Activated B cell treated with CpG ODN at 0.5 μM for 24 hours (primary cell): ENCODE measurements at regions not wholly inside any gene's neighbourhood (a gene's known extent, or its start where the extent isn't known, plus 50 kb on each side); places are given as distances from the start of the nearest gene placed in this dataset.

Source experiments
- ATAC-seq: fragments of 200-7000 bp; cut with Tn5 transposase; one replicate; pipeline ENCODE4 v1.10.0; 2021; ENCODE audit warnings: low read depth, mild to moderate bottlenecking, moderate library complexity
- CTCF ChIA-PET: fragments of 350-600 bp; sonication (Branson Sonifier 250); formaldehyde crosslinking; loops from one replicate; lab custom pipeline; 2021; ENCODE audit warnings: antibody characterized with exemption; lab: Charles Lee
- POLR2A ChIA-PET: fragments of 350-600 bp; sonication (Branson Sonifier 250); formaldehyde crosslinking; loops from one replicate; lab custom pipeline; 2021; ENCODE audit warnings: antibody characterized with exemption; lab: Charles Lee
- DNase-seq: peaks from one replicate; pipeline ENCODE4 v3.0.0; 2022
- H3K27ac Mint-ChIP-seq: one replicate; pipeline ENCODE4 v1.8.0; 2020; ENCODE audit warnings: mixed read lengths
- H3K27me3 Mint-ChIP-seq: one replicate; pipeline ENCODE4 v1.8.0; 2021; ENCODE audit warnings: mixed read lengths
- H3K36me3 Mint-ChIP-seq: one replicate; pipeline ENCODE4 v1.8.0; 2021; ENCODE audit warnings: low read depth, mixed read lengths
- H3K4me1 Mint-ChIP-seq: one replicate; pipeline ENCODE4 v1.8.0; 2021; ENCODE audit warnings: mixed read lengths
- H3K4me3 Mint-ChIP-seq: one replicate; pipeline ENCODE4 v1.8.0; 2020; ENCODE audit warnings: mild to moderate bottlenecking, mixed read lengths
- H3K9me3 Mint-ChIP-seq: one replicate; pipeline ENCODE4 v1.8.0; 2020; ENCODE audit warnings: mixed read lengths
- intact Hi-C: fragments of 100-400 bp; cut with micrococcal nuclease; formaldehyde crosslinking; loops from one replicate; pipeline ENCODE4 v1.15.1; 2024
- TF ChIP-seq, protein P1 (sequence below): fragments of 200-600 bp; IDR thresholded peaks from one replicate; pipeline ENCODE4 v1.8.0; 2022; ENCODE audit warnings: antibody characterized with exemption, mild to moderate bottlenecking

- ATAC-seq = no peak
- H3K27ac Mint-ChIP-seq = no peak overlapping the region
Measured at GRCh38 chr2:124967325-124967724, 942.2 kb downstream of the CNTNAP5 start.

GRCh38 chr2:124970030-124970429, 944.9 kb downstream of the CNTNAP5 start:
- ATAC-seq (no peak), DNase-seq (no peak)
- Mint-ChIP-seq H3K27ac (no peak overlapping the region), H3K4me3 (no peak overlapping the region), H3K36me3 (no peaks in the 10 kb centered on the region), H3K4me1 (no peaks in the 10 kb centered on the region), H3K9me3 (peaks cover 2% of the 10 kb centered on the region), H3K27me3 (no peaks in the 10 kb centered on the region)
- ChIA-PET CTCF (no interaction called here), POLR2A (no interaction called here)
- TF ChIP-seq, protein P1, sequence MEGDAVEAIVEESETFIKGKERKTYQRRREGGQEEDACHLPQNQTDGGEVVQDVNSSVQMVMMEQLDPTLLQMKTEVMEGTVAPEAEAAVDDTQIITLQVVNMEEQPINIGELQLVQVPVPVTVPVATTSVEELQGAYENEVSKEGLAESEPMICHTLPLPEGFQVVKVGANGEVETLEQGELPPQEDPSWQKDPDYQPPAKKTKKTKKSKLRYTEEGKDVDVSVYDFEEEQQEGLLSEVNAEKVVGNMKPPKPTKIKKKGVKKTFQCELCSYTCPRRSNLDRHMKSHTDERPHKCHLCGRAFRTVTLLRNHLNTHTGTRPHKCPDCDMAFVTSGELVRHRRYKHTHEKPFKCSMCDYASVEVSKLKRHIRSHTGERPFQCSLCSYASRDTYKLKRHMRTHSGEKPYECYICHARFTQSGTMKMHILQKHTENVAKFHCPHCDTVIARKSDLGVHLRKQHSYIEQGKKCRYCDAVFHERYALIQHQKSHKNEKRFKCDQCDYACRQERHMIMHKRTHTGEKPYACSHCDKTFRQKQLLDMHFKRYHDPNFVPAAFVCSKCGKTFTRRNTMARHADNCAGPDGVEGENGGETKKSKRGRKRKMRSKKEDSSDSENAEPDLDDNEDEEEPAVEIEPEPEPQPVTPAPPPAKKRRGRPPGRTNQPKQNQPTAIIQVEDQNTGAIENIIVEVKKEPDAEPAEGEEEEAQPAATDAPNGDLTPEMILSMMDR = no peak
- intact Hi-C loops = no loop called here

More at GRCh38 chr2:124967325-124967724, 942.2 kb downstream of the CNTNAP5 start:
- ChIA-PET POLR2A (no interaction called here), CTCF (no interaction called here)
- H3K4me3 Mint-ChIP-seq = no peak overlapping the region
- H3K36me3 Mint-ChIP-seq = no peaks in the 10 kb centered on the region
- no peaks in the 10 kb centered on the region for H3K27me3 Mint-ChIP-seq
- H3K4me1 Mint-ChIP-seq = no peaks in the 10 kb centered on the region
- intact Hi-C loops = no loop called here
- no peaks in the 10 kb centered on the region for H3K9me3 Mint-ChIP-seq
- TF ChIP-seq, protein P1 = no peak
- DNase-seq = no peak

DNA sequence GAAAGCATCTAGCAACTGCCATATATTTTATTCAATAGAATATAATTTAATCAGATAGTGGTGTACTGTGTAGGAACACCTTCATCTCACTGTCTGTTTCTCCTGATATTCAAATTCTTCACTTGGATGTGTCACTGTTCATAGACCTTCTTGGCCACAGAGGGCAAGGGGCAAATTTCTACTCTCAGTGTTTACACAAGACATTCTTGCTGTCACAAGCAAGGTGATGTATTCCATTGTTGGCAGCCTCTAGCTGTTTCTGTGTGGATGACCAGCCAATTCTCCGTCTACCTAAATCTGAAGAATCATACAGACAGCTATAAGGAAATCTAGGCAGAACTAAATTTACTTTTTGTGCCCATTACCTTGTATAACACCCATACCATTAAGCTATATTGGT, 948.3 kb downstream of the CNTNAP5 start:
- Mint-ChIP-seq H3K27ac (no peak overlapping the region), H3K9me3 (peaks cover 2% of the 10 kb centered on the region), H3K36me3 (no peaks in the 10 kb centered on the region), H3K4me1 (no peaks in the 10 kb centered on the region), H3K27me3 (no peaks in the 10 kb centered on the region), H3K4me3 (no peak overlapping the region)
- TF ChIP-seq, protein P1 = no peak
- ChIA-PET CTCF (no interaction called here), POLR2A (no interaction called here)
- intact Hi-C loops = no loop called here
- ATAC-seq (no peak), DNase-seq (no peak)

DNA sequence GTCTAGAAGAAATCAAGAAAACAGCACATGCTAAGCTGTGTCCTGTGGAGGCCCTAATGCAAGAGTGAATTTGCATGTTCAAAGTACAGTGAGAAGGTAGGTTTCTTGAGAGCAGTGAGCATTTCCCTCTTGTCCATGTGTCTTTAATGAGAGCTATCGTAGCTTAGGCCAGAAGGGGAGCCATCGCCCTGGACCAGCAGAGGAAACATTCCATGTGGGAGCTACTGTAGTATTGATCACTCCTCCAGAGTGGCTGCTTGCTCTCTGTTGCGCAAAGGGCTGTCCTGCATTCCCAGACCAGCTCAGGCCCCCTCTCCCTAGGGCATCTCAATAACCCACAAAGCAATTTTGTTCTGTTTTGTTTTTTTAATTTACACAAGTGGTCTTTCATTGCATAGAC, 950.1 kb downstream of the CNTNAP5 start:
- ATAC-seq (no peak), DNase-seq (no peak)
- TF ChIP-seq, protein P1 = no peak
- H3K9me3 Mint-ChIP-seq = peaks cover 2% of the 10 kb centered on the region
- no peaks in the 10 kb centered on the region for H3K27me3 Mint-ChIP-seq
- no peak overlapping the region for H3K27ac Mint-ChIP-seq
- intact Hi-C loops = no loop called here
- ChIA-PET POLR2A (no interaction called here), CTCF (no interaction called here)
- no peak overlapping the region for H3K4me3 Mint-ChIP-seq
- no peaks in the 10 kb centered on the region for H3K4me1 Mint-ChIP-seq
- H3K36me3 Mint-ChIP-seq = no peaks in the 10 kb centered on the region

DNA sequence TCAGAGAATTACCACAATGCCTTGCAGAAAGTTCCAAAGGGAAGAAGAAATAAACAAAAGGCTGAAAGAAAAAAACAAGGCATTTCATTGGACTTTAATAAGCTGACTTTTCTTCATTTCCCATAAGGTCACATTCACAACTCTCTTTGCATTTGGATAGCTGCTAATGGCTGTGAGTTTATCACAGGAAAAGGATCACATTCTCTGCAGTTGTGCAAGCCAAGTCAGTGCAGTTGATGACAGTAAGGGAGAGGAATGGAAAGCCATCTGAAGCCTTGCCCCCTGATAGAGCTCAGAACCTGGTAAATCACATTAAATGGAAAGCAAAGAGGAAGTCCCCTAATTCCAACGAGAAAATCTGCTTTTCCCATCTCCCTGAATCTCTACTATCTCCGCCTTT, 950.6 kb downstream of the CNTNAP5 start:
- Mint-ChIP-seq H3K9me3 (peaks cover 2% of the 10 kb centered on the region), H3K27ac (no peak overlapping the region), H3K27me3 (no peaks in the 10 kb centered on the region), H3K4me1 (no peaks in the 10 kb centered on the region), H3K36me3 (no peaks in the 10 kb centered on the region), H3K4me3 (no peak overlapping the region)
- no peak for ATAC-seq
- intact Hi-C loops = no loop called here
- no peak for DNase-seq
- ChIA-PET CTCF (no interaction called here), POLR2A (no interaction called here)
- TF ChIP-seq, protein P1 = no peak
